Activated naive CD4-positive, alpha-beta T cell treated with anti-CD3 and anti-CD28 coated beads, Interleukin-2, amount 50 U/mL, for 24 hours (primary cell): ENCODE measurements at regions not wholly inside any gene's neighbourhood (a gene's known extent, or its start where the extent isn't known, plus 50 kb on each side); places are given as distances from the start of the nearest gene placed in this dataset.
A peak's percentile ranks its signal among the peaks of the same experiment; 100 is the strongest.

Experiments used
- H3K27ac Mint-ChIP-seq: one replicate; pipeline ENCODE4 v1.8.0; 2021; ENCODE audit warnings: mild to moderate bottlenecking, mixed read lengths
- H3K27me3 Mint-ChIP-seq: one replicate; pipeline ENCODE4 v1.8.0; 2021; ENCODE audit warnings: mixed read lengths
- H3K36me3 Mint-ChIP-seq: one replicate; pipeline ENCODE4 v1.8.0; 2021; ENCODE audit warnings: mixed read lengths
- H3K4me1 Mint-ChIP-seq: one replicate; pipeline ENCODE4 v1.8.0; 2021; ENCODE audit warnings: mixed read lengths
- H3K4me3 Mint-ChIP-seq: one replicate; pipeline ENCODE4 v1.8.0; 2021; ENCODE audit warnings: mild to moderate bottlenecking, mixed read lengths
- H3K9me3 Mint-ChIP-seq: one replicate; pipeline ENCODE4 v1.8.0; 2021; ENCODE audit warnings: mixed read lengths

DNA sequence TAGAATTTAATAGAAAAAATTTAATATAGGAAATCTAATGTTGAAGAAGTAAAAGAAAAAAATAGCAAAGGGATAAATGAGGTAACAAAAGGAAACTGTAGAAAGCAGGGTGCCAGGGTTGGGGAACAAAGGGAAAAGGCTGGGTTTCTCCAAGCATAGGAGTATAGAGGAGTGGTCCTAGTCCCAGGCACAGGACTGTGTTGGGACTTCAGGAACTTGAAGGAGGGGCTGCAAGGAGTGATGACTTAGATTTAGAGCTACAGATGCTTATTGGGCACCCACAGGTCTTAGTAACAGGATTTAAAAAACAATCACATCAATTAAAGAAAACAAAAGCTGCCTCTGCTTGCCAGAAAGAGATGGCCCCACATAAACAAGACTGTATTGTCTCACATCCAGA lies 396.5 kb upstream of the TNC start:
- no peak overlapping the region for H3K4me3 Mint-ChIP-seq
- no peak overlapping the region for H3K27ac Mint-ChIP-seq
- H3K9me3 Mint-ChIP-seq, result no peaks in the 10 kb centered on the region
- no peaks in the 10 kb centered on the region for H3K36me3 Mint-ChIP-seq
- no peaks in the 10 kb centered on the region for H3K4me1 Mint-ChIP-seq
- H3K27me3 Mint-ChIP-seq, result peaks cover 3% of the 10 kb centered on the region

DNA sequence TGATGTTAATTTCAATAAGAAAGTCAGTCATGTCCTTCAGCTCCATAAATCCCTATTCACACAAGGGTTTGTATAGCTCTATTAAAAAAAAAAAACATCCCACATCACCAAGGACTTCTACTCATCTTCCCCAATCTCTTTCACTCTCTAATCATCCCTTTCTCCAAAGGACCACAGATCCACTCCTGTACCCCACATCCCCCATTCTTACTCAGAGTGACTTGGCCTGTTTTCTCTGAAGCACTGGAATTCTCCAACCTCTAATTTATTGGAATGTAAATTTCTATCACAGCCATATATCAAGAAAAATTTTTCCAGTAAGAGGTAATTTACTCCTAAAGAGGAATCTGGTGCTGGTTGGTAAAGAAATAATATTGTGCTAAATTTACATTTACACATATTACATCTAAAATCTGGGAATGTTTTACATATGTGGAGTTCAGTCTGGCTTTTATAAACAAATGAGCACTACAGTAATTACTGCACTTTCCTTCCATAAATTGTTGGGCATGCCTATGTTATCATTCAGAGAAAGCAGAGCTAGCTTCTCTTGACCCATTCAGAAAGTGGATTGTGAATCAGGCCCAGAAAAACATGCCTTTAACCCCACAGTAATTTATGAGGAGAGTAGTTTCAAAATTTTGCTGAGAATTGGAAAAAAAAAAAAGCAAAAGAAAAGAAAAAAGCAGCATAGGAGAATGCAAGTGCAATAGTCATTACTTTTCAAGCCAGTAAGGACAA lies 399.5 kb upstream of the TNC start:
- Mint-ChIP-seq H3K27ac (no peak overlapping the region), H3K4me1 (no peaks in the 10 kb centered on the region), H3K4me3 (no peak overlapping the region), H3K36me3 (no peaks in the 10 kb centered on the region), H3K27me3 (no peaks in the 10 kb centered on the region), H3K9me3 (no peaks in the 10 kb centered on the region)

DNA sequence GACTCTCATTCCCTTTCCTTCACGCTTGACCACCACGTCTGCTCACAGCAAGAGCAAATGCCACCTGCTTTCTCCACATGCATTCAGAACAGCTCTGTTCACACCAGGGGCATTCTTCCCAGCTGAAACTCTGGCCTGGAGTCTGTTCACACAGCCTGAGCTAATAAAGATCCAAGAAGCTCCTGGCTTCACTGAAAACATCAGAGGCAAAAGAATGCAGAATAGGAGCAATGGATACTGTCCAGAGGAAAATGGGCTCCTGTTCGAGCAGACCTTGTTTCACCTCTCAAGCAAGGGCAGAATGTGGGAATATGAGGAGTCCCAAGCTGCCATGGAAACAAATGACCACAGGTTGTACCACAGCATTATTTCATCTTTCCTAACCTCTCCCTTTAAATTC lies 402.7 kb upstream of the TNC start:
- no peak overlapping the region for H3K4me3 Mint-ChIP-seq
- no peak overlapping the region for H3K27ac Mint-ChIP-seq
- peaks cover 5% of the 10 kb centered on the region for H3K27me3 Mint-ChIP-seq
- no peaks in the 10 kb centered on the region for H3K4me1 Mint-ChIP-seq
- no peaks in the 10 kb centered on the region for H3K36me3 Mint-ChIP-seq
- H3K9me3 Mint-ChIP-seq, result no peaks in the 10 kb centered on the region

DNA sequence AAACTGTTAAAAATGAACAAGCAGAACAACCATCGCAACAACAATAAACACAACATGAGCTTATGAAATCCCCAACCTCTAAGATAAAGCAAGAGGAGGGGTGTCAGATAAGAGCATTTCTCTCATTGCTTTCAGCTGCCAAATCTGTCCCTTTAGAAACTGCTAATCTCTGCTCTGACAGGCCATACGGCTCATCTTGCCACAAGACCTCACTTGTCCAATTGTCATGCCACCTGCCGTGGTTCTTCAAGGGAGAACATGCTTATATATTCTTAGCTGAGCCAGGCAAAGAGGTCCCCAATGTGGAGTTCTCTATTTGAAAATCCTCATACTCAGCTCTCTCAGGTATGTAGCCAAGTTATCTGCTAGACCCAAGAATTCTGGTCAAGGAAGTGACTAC lies 405.0 kb upstream of the TNC start:
- Mint-ChIP-seq H3K9me3 (no peaks in the 10 kb centered on the region), H3K27ac (no peak overlapping the region), H3K27me3 (peaks cover 8% of the 10 kb centered on the region), H3K4me3 (no peak overlapping the region), H3K36me3 (no peaks in the 10 kb centered on the region), H3K4me1 (no peaks in the 10 kb centered on the region)

DNA sequence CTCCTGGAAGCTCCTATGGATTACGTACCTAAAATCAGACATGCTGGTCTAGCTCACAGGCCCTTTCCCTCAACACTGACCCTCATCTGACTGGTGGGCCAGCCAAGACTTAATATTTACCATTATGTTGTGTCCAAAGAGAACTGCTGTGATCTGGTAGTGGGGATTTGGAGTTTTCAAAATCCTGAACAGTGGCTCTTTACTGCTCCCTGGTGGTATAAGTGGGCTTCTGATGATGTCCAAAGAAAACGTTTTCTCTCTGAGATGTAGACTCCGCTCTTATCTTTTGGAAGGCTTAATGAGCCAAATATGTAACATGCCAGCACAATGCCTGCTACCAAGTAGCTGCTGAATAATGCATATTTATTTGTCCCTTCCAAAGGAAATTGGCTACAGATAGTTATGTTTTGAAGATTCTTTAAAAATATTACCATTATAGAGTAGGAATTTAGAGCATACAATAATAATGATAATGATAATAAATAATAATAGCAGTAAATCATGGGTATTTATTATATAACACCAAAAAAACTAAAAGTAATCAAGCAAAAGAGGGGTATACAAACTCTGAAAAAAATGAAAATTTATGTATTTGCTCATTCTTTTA lies 406.6 kb upstream of the TNC start:
- no peak overlapping the region for H3K27ac Mint-ChIP-seq
- no peak overlapping the region for H3K4me3 Mint-ChIP-seq
- no peaks in the 10 kb centered on the region for H3K36me3 Mint-ChIP-seq
- no peaks in the 10 kb centered on the region for H3K4me1 Mint-ChIP-seq
- no peaks in the 10 kb centered on the region for H3K9me3 Mint-ChIP-seq
- H3K27me3 Mint-ChIP-seq, result peaks cover 8% of the 10 kb centered on the region

DNA sequence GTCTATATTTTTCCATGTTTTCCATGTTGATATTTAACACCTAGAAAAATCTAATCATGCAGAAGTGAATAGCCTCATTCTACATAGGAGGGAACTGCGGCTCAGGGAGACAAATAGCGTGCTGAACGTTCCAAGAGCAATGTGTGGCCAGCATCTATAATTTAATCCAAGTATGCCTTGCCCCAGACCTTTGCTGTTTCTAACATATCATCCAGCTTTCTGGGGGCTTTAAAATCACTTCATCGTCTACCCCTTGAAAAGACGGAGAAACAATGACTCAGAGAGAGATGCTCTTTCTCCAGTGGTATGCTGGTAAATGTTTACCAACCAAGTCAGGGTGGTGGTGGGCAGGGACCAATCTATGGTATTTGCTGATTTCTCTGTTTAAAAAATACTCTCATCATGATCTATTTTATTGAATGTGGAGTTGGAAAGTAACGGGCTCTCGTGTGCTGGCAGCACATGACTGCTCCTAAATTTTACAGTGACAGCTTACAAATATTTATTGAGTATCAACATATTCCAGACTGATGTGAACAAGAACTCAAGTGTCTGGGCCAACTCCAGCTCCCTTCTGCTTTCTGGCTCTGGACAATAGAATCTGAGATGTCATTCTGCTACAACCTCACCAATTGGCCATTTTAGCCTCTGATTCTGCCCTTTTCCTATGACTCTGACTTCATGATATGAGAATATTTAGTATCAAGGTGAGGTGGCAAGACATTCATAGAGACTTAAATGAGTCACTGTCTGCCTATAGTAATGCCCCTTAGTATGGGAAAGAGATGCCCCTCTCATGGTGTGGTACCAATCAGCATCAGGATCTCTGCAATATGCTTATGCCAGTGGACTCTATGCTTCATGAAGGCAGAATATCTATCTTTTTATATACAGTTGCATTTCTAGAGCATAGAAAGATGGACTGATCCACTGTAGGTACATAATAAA lies 407.4 kb upstream of the TNC start:
- H3K4me3 Mint-ChIP-seq, result no peak overlapping the region
- no peaks in the 10 kb centered on the region for H3K9me3 Mint-ChIP-seq
- peak overlapping the region; percentile 3 for H3K27ac Mint-ChIP-seq
- no peaks in the 10 kb centered on the region for H3K36me3 Mint-ChIP-seq
- no peaks in the 10 kb centered on the region for H3K4me1 Mint-ChIP-seq
- H3K27me3 Mint-ChIP-seq, result peaks cover 9% of the 10 kb centered on the region

DNA sequence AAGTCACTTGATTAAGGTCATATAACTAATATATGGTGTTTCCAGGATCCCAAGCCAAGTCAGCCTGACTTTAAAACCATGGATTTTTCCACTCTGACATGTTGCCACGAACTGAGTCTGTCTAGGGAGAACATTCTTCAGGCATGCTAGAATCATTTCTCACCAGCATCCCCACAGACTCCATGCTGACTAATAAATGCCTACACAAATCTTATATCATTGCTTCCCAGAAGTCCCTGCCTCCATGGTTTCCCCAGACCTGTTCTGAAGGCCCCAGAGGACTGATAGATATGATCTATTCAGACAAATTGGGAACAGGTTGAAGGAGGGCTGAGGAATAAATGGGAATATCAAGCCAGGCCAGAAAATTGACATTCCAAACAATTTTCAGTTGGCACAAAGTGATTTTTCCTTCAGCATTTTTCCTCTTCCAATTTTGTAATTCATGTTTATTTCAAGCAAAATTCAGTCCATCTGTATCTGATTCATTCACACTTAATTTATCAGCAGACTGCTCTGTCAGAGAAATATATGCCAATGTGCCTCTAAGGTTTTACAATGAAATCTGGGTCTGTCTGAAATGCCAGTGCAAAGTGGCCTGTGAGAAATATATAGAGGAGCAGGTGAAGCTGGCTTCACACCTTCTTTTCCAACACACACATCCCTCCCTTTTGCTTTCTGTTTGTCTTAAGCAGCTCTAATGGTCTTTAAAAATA lies 413.6 kb upstream of the TNC start:
- no peak overlapping the region for H3K27ac Mint-ChIP-seq
- H3K36me3 Mint-ChIP-seq, result no peaks in the 10 kb centered on the region
- H3K9me3 Mint-ChIP-seq, result no peaks in the 10 kb centered on the region
- no peak overlapping the region for H3K4me3 Mint-ChIP-seq
- peaks cover 12% of the 10 kb centered on the region for H3K27me3 Mint-ChIP-seq
- no peaks in the 10 kb centered on the region for H3K4me1 Mint-ChIP-seq

DNA sequence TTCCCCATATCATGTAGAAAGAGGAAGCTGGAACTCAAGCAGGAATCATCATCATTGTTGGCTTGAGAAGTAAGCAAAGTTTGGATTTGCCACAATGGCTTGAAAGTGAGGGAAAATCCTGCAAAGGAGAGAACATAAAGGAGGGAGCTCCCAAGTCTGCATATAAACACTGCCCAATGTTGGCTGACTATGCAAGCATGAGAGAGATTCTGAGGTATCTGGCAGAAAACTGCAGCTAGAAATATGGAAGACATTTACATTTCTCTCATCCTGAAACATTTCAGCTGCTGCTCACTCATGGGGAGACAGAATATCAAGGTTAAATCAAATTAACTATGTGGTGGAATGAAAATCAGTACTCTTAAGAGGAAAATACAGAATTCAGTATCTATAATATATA lies 415.6 kb upstream of the TNC start:
- H3K27me3 Mint-ChIP-seq, result peaks cover 12% of the 10 kb centered on the region
- H3K36me3 Mint-ChIP-seq, result no peaks in the 10 kb centered on the region
- H3K4me1 Mint-ChIP-seq, result no peaks in the 10 kb centered on the region
- H3K9me3 Mint-ChIP-seq, result no peaks in the 10 kb centered on the region
- no peak overlapping the region for H3K4me3 Mint-ChIP-seq
- no peak overlapping the region for H3K27ac Mint-ChIP-seq

DNA sequence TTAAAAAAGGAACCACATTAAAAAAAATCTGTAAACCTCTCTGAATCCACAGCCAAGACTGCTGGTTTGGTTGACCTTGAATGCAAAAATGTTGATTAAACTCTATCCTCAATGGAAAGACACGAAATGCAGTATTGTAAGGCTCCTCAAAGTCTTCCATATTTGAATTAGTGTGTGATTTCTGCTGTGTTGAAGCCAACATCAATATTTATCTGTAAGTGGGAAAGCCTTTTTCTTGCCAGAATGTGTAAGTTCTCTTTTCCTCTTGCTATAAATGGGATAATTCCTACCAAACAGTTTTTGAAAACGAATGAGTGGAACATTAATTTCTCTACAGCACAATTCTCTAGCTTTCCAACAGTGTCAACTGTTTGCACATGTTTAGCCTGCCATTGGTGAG lies 422.1 kb upstream of the TNC start:
- no peak overlapping the region for H3K27ac Mint-ChIP-seq
- H3K27me3 Mint-ChIP-seq, result peaks cover 5% of the 10 kb centered on the region
- H3K4me1 Mint-ChIP-seq, result no peaks in the 10 kb centered on the region
- H3K9me3 Mint-ChIP-seq, result no peaks in the 10 kb centered on the region
- no peaks in the 10 kb centered on the region for H3K36me3 Mint-ChIP-seq
- H3K4me3 Mint-ChIP-seq, result no peak overlapping the region

DNA sequence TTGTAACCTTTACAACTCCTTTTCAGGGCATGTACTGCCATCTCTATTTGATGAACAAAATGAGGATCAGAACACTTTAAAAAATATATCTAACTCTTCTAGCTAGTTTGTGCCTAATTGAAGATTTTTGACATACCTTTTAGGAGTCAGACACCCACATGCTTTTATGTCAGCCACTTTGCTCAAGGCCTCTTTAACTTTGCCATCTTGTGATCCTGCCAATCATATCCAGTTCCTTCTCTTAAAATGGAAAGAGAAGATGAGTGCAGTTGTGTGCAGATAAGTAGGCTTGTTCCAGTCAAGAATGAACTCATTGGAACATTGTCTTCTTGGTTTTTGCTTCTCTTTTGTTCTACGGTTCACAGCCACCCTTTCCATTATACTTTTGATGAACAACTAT lies 425.6 kb upstream of the TNC start:
- Mint-ChIP-seq H3K4me3 (no peak overlapping the region), H3K27ac (no peak overlapping the region), H3K9me3 (no peaks in the 10 kb centered on the region), H3K36me3 (no peaks in the 10 kb centered on the region), H3K4me1 (no peaks in the 10 kb centered on the region), H3K27me3 (peaks cover 5% of the 10 kb centered on the region)

DNA sequence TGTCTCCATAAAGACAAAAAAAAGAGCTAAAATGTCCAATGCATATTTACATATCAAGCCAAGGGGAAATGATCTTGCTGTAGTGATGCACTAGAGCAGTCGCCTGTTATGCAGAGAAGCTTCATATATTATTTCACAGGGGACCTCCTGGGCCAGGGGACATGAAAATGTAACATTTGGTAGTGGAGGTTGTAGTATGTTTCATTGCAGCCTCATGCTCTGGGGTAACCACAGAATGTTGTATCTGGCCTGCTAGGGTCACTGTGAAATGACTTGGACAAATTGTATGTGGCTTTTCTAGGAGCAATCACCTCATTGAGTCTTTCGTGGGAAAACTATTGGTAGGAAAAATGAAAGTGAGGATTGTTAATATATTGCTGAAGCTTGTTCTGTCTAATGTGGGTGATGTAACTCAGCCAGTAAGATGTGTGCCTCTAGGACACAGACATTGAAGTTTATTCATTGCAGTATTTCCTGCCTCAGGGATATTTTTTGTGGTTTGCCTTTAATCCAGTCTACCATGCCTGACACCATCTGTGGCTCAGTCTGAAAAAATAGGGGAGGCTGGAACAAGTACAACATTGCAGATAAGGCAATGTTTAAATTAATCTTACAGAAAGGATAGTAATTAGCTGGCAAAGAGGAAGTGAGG lies 430.8 kb upstream of the TNC start:
- H3K27ac Mint-ChIP-seq, result no peak overlapping the region
- H3K27me3 Mint-ChIP-seq, result peaks cover 2% of the 10 kb centered on the region
- H3K4me1 Mint-ChIP-seq, result no peaks in the 10 kb centered on the region
- H3K9me3 Mint-ChIP-seq, result no peaks in the 10 kb centered on the region
- no peaks in the 10 kb centered on the region for H3K36me3 Mint-ChIP-seq
- H3K4me3 Mint-ChIP-seq, result no peak overlapping the region

DNA sequence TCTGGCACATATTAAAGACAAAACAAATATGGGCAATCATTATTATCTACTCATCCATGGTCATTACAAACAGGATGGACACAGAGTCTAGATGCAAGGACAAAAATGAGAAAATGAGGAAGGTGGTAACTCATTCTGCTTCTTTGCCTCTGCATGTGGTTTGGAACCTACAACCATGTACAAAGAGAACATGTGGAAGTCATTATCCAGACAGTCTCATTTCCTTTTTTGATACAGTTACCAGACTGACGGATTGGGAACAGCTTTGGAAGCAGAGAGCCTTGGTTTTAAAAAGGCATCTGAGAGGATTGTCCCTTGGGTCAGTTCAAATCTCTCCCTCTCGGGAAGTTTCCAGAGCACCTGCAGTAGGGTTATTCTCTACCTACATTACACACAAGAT lies 433.4 kb upstream of the TNC start:
- H3K4me3 Mint-ChIP-seq, result no peak overlapping the region
- peaks cover 5% of the 10 kb centered on the region for H3K9me3 Mint-ChIP-seq
- no peaks in the 10 kb centered on the region for H3K36me3 Mint-ChIP-seq
- no peak overlapping the region for H3K27ac Mint-ChIP-seq
- no peaks in the 10 kb centered on the region for H3K4me1 Mint-ChIP-seq
- peaks cover 5% of the 10 kb centered on the region for H3K27me3 Mint-ChIP-seq

DNA sequence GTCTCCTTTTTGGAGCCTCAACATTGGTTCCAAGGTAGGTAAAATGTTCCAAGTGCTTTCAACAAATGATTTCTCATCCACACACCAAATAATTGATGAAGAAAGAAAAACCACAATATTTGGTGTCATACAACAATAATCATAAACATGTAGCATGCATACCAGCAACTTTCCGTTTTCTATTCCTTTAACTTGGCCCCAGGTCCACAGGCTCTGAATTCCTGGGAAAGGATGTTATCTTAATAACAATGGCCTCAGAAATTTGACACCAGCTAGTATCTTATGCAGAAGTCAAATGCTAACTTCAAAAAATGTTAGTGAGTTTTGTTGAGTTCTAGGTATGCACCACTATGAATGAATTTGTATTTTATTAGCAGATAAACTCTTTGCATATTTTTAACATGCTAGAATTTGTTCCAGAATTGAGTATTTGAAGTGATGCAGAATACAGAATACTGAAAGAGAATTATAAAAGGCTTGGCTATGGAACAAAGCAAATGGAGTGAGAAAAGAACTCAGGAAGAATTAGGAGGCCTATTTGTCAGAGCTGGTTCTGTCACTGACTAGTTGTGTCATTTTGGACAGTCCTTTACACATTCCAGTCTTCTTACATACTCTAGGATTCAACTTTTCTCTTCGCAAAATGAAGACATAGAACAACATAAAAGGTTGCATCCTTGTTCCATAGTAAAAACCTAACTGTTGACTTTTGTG lies 435.3 kb upstream of the TNC start:
- Mint-ChIP-seq H3K27ac (no peak overlapping the region), H3K27me3 (peaks cover 2% of the 10 kb centered on the region), H3K36me3 (no peaks in the 10 kb centered on the region)

DNA sequence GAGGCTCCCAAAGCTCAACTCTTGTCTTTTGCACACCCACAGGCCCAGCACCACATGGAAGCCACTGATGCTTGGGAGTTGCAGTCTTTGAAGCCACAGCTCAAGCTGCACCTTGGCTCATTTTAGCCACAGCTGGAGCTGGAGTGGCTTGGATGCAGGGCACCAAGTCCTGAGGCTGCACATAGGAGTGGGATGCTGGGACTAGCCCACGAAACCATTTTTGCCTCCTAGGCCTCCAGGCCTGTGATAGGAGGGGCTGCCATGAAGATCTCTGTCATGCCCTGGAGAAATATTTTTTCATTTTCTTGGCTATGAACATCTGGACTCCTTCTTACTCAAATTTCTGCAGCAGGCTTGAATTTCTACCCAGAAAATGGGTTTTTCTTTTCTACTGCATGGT lies 438.5 kb upstream of the TNC start:
- Mint-ChIP-seq H3K36me3 (no peaks in the 10 kb centered on the region), H3K9me3 (peaks cover 14% of the 10 kb centered on the region), H3K4me1 (no peaks in the 10 kb centered on the region), H3K27ac (no peak overlapping the region), H3K4me3 (no peak overlapping the region), H3K27me3 (peaks cover 3% of the 10 kb centered on the region)

More for the DNA sequence above, 435.3 kb upstream of the TNC start:
- Mint-ChIP-seq H3K4me3 (no peak overlapping the region), H3K9me3 (peaks cover 14% of the 10 kb centered on the region), H3K4me1 (no peaks in the 10 kb centered on the region)

DNA sequence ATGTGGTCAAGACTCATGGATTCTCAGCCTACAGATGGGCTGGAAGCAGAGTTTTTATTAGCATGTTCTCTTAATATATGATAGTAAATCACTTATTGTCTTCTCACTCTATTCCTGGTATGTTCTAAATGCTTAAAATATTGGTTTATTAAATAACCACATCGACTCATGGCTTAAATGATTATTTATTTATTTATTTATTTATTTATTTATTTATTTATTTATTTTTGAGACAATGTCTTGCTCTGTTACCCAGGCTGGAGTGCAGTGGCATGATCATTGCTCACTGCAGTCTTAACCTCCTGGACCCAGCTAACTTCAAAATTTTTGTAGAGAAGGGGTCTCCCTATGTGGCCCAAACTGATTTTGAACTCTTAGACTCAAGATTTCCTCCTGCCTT lies 457.2 kb upstream of the TNC start:
- H3K4me3 Mint-ChIP-seq, result no peak overlapping the region
- H3K27ac Mint-ChIP-seq, result no peak overlapping the region
- no peaks in the 10 kb centered on the region for H3K4me1 Mint-ChIP-seq
- H3K27me3 Mint-ChIP-seq, result peaks cover 8% of the 10 kb centered on the region
- no peaks in the 10 kb centered on the region for H3K36me3 Mint-ChIP-seq
- H3K9me3 Mint-ChIP-seq, result peaks cover 5% of the 10 kb centered on the region
